BLaER1 treated with 17β-estradiol and CSF1 and Interleukin-3, amounts not matched to agents 10 nM and 100 nM (cell line): ENCODE measurements at regions not wholly inside any gene's neighbourhood (a gene's known extent, or its start where the extent isn't known, plus 50 kb on each side); places are given as distances from the start of the nearest gene placed in this dataset.
"Not testable (repeated sequence)": the region's sequence is repeated elsewhere in the genome, so short reads cannot be mapped to it uniquely, and the experiment has no call there.

Experiments
- H3K27ac ChIP-seq, 11 experiments: shearing (Covaris generic); formaldehyde crosslinking; 2 replicates each; pipeline ENCODE4 v1.8.1; 2022
- H3K27me3 ChIP-seq, 11 experiments: shearing (Covaris generic); formaldehyde crosslinking; 2 replicates each; pipeline ENCODE4 v1.8.1; 2022
- H3K36me3 ChIP-seq, 11 experiments: shearing (Covaris generic); formaldehyde crosslinking; 2 replicates each; pipeline ENCODE4 v1.8.1; 2022
- H3K4me1 ChIP-seq, 10 experiments: shearing (Covaris generic); formaldehyde crosslinking; 2 replicates each; pipeline ENCODE4 v1.8.1; 2022
- H3K4me2 ChIP-seq, 11 experiments: shearing (Covaris generic); formaldehyde crosslinking; 2 replicates each; pipeline ENCODE4 v1.8.1; 2022
- H3K4me3 ChIP-seq, 10 experiments: shearing (Covaris generic); formaldehyde crosslinking; 2 replicates each; pipeline ENCODE4 v1.8.1; 2022
- H3K9ac ChIP-seq, 11 experiments: shearing (Covaris generic); formaldehyde crosslinking; 2 replicates each; pipeline ENCODE4 v1.8.1; 2022
- H3K9me3 ChIP-seq, 11 experiments: shearing (Covaris generic); formaldehyde crosslinking; replicated peaks in 1 of 11; 2 replicates each; pipeline ENCODE4 v1.8.1; 2022
- H4K20me1 ChIP-seq, 11 experiments: shearing (Covaris generic); formaldehyde crosslinking; 2 replicates each; pipeline ENCODE4 v1.8.1; 2022
- Cebpa-rat ChIP-seq, 11 experiments: shearing (Covaris generic); IDR thresholded peaks; 2 replicates each; pipeline ENCODE4 v1.8.1; 2022

- no peaks in the 10 kb centered on the region for H4K20me1 ChIP-seq
- no peaks in the 10 kb centered on the region for H3K4me1 ChIP-seq
- H3K27ac ChIP-seq = no peak overlapping the region
- no peaks in the 10 kb centered on the region for H3K36me3 ChIP-seq
- H3K4me3 ChIP-seq = no peak overlapping the region
- no peak overlapping the region for H3K4me2 ChIP-seq
- no peak for TF ChIP-seq Cebpa-rat (IDR thresholded peaks at IDR 0.05)
- H3K27me3 ChIP-seq = no peaks in the 10 kb centered on the region
- no peak overlapping the region for H3K9ac ChIP-seq
- no peaks in the 10 kb centered on the region for H3K9me3 ChIP-seq
Observed at GRCh38 chr5:82591021-82591515, 312.9 kb upstream of the RPS23 start.

GRCh38 chr5:82590112-82590511 is 312.0 kb upstream of the RPS23 start:
- Histone ChIP-seq H3K36me3 (no peaks in the 10 kb centered on the region), H3K4me1 (no peaks in the 10 kb centered on the region), H3K4me2 (no peak overlapping the region), H3K9ac (no peak overlapping the region), H3K27ac (no peak overlapping the region), H3K4me3 (no peak overlapping the region), H4K20me1 (no peaks in the 10 kb centered on the region), H3K9me3 (peaks cover 0 to 1% (median 0%) of the 10 kb centered on the region in 11 experiments; a peak in 1 of 22 replicates), H3K27me3 (no peaks in the 10 kb centered on the region)
- no peak for TF ChIP-seq Cebpa-rat (IDR thresholded peaks at IDR 0.05)

- no peak for TF ChIP-seq Cebpa-rat (IDR thresholded peaks at IDR 0.05)
- Histone ChIP-seq H3K27me3 (no peaks in the 10 kb centered on the region), H4K20me1 (no peaks in the 10 kb centered on the region), H3K9me3 (peaks cover 15 to 32% (median 23%) of the 10 kb centered on the region in 11 experiments; a peak in 20 of 22 replicates), H3K4me1 (no peaks in the 10 kb centered on the region), H3K27ac (no peak overlapping the region), H3K36me3 (no peaks in the 10 kb centered on the region), H3K4me3 (no peak overlapping the region), H3K4me2 (no peak overlapping the region), H3K9ac (no peak overlapping the region)
Observed at GRCh38 chr5:82586661-82587310, 308.6 kb upstream of the RPS23 start.

- no peaks in the 10 kb centered on the region for H3K27me3 ChIP-seq
- no peaks in the 10 kb centered on the region for H3K36me3 ChIP-seq
- H3K4me3 ChIP-seq = no peak overlapping the region
- no peak overlapping the region for H3K9ac ChIP-seq
- no peaks in the 10 kb centered on the region for H3K4me1 ChIP-seq
- H3K9me3 ChIP-seq = peaks cover 15 to 38% (median 24%) of the 10 kb centered on the region in 11 experiments; a peak in 21 of 22 replicates
- H3K4me2 ChIP-seq = no peak overlapping the region
- no peak overlapping the region for H3K27ac ChIP-seq
- TF ChIP-seq Cebpa-rat (IDR thresholded peaks at IDR 0.05) = no peak
- H4K20me1 ChIP-seq = no peaks in the 10 kb centered on the region
Observed at GRCh38 chr5:82586181-82586580, 308.0 kb upstream of the RPS23 start.

DNA sequence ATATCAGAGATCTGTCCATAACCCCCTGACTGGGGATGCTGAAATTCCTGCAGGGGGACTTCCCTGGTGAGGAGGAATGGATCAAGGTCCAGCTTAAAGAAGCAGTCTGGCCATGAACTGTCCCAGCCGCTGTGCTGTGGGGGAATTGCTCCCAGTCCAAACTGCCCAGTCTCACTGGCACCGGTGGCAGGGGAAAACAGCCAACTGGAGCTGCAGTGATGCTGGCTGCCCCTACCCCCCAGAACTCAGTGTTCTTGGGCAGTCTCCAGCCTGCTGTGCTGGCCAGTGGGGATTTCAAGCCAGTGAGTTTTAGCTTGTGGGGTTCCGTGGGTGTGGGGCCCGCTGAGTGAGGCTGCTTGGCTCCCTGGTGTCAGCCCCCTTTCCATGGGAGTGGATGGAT is 306.5 kb upstream of the RPS23 start:
- no peak for TF ChIP-seq Cebpa-rat (IDR thresholded peaks at IDR 0.05)
- peaks cover 15 to 50% (median 34%) of the 10 kb centered on the region in 11 experiments; a peak in 21 of 22 replicates for H3K9me3 ChIP-seq
- no peak overlapping the region for H3K4me3 ChIP-seq

DNA sequence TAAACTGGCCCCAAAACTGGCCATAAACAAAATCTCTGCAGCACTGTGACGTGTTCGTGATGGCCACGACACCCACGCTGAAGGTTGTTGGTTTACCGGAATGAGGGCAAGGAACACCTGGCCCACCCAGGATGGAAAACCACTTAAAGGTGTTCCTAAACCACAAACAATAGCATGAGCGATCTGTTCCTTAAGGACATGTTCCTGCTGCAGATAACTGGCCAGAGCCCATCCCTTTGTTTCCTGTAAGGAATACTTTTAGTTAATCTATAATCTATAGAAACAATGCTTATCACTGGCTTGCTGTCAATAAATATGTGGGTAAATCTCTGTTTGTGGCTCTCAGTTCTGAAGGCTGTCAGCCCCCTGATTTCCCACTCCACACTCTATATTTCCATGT is 305.2 kb upstream of the RPS23 start:
- H3K27me3 ChIP-seq, H3K36me3 ChIP-seq, H4K20me1 ChIP-seq, H3K27ac ChIP-seq, H3K4me1 ChIP-seq, H3K4me3 ChIP-seq, H3K9ac ChIP-seq, H3K4me2 ChIP-seq: not testable (repeated sequence)
- H3K9me3 ChIP-seq = peaks cover 15 to 50% (median 34%) of the 10 kb centered on the region in 11 experiments; a peak in 21 of 22 replicates

More for the DNA sequence above, 306.5 kb upstream of the RPS23 start:
- no peaks in the 10 kb centered on the region for H3K4me1 ChIP-seq
- H3K36me3 ChIP-seq = no peaks in the 10 kb centered on the region
- H3K27ac ChIP-seq = no peak overlapping the region
- no peak overlapping the region for H3K9ac ChIP-seq
- H3K4me2 ChIP-seq = no peak overlapping the region
- H4K20me1 ChIP-seq = no peaks in the 10 kb centered on the region
- H3K27me3 ChIP-seq = no peaks in the 10 kb centered on the region

- Histone ChIP-seq H3K4me2 (no peak overlapping the region), H3K9me3 (peaks cover 0 to 17% (median 5%) of the 10 kb centered on the region in 11 experiments; a peak in 7 of 22 replicates), H4K20me1 (no peaks in the 10 kb centered on the region), H3K27me3 (no peaks in the 10 kb centered on the region), H3K27ac (no peak overlapping the region), H3K36me3 (no peaks in the 10 kb centered on the region), H3K4me1 (no peaks in the 10 kb centered on the region), H3K9ac (no peak overlapping the region), H3K4me3 (no peak overlapping the region)
- TF ChIP-seq Cebpa-rat (IDR thresholded peaks at IDR 0.05) = no peak
Observed at GRCh38 chr5:82564963-82565362, 286.8 kb upstream of the RPS23 start.

DNA sequence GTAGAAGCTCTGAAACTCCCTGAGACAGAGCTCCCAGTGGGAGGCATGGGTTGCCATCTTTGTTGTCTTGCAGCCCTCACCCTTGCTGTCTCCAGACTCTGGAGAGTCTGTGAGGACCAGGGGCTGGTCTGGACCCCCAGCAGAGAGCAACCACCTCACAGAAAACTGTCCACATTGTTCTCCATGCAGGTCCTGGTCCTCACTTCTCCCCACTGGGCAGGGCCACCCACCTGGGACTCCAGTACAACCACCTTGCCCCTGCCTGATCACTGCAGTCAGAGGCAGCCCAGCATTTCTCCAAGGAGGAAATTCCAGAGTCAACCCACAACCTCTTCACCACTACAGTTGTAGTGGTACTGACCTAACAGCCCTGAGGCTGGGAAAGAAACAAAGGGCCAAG is 285.6 kb upstream of the RPS23 start:
- H3K4me3 ChIP-seq = no peak overlapping the region
- H3K27ac ChIP-seq = no peak overlapping the region
- no peak overlapping the region for H3K4me2 ChIP-seq
- H4K20me1 ChIP-seq = no peaks in the 10 kb centered on the region
- TF ChIP-seq Cebpa-rat (IDR thresholded peaks at IDR 0.05) = no peak
- no peaks in the 10 kb centered on the region for H3K36me3 ChIP-seq
- peaks cover 0 to 17% (median 5%) of the 10 kb centered on the region in 11 experiments; a peak in 7 of 22 replicates for H3K9me3 ChIP-seq
- H3K9ac ChIP-seq = no peak overlapping the region
- no peaks in the 10 kb centered on the region for H3K4me1 ChIP-seq
- H3K27me3 ChIP-seq = no peaks in the 10 kb centered on the region

DNA sequence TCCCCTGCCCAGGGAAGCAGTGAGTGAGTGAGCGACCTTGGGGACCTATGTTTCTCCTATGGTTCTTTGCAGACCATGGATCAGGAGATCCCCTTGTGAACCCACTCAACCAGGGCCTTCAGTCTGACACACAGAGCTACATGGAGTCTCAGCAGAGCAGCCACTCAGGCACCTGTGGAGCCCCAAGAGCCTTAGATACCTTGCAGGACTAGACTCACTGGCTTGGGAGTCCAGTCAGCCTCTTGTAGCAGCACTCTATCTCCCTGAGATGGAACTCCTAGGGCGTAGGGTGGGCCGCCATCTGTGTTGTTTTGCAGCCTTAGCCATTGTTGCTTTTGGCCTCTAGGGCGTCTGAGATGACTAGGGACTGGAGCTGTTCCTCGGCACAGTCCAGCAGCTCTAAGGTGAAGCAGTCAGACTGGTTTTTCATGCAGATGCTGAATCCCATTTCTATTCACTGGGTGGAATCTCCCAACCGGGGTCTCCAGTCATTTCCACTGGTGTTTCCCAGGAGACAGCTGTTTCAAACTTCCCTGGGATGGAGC is 284.6 kb upstream of the RPS23 start:
- H3K27me3 ChIP-seq = no peaks in the 10 kb centered on the region
- H3K9me3 ChIP-seq = peaks cover 0 to 17% (median 5%) of the 10 kb centered on the region in 11 experiments; a peak in 7 of 22 replicates
- H3K27ac ChIP-seq = no peak overlapping the region
- TF ChIP-seq Cebpa-rat (IDR thresholded peaks at IDR 0.05) = no peak
- no peaks in the 10 kb centered on the region for H4K20me1 ChIP-seq
- H3K4me3 ChIP-seq = no peak overlapping the region
- no peaks in the 10 kb centered on the region for H3K4me1 ChIP-seq
- H3K9ac ChIP-seq = no peak overlapping the region
- no peak overlapping the region for H3K4me2 ChIP-seq
- no peaks in the 10 kb centered on the region for H3K36me3 ChIP-seq

DNA sequence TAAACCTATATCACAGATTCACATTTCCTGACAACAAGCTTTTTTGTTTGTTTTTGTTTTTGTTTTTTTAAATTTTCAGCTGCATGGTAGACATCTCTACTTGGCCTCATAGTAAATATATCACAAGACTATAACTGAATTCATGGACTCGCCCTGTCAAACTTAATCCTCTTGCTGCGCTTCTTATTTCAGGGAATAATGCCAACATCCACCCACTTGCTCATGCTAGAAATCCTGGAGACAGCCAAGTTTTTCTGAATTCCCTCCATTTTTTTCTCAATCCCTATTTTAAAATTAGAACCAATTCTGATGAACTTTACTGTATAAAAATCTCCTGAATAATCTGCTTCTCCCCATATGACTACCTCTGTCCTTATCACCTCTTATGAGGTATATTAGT is 283.6 kb upstream of the RPS23 start:
- Histone ChIP-seq H3K36me3 (no peaks in the 10 kb centered on the region), H3K9me3 (peaks cover 0 to 17% (median 5%) of the 10 kb centered on the region in 11 experiments; a peak in 7 of 22 replicates), H3K9ac (no peak overlapping the region), H4K20me1 (no peaks in the 10 kb centered on the region), H3K27me3 (no peaks in the 10 kb centered on the region), H3K4me3 (no peak overlapping the region), H3K4me1 (no peaks in the 10 kb centered on the region), H3K27ac (no peak overlapping the region), H3K4me2 (no peak overlapping the region)
- TF ChIP-seq Cebpa-rat (IDR thresholded peaks at IDR 0.05) = no peak
